Mesothelial cell of epicardium (in vitro differentiated cells): ENCODE measurements at regions not wholly inside any gene's neighbourhood (a gene's known extent, or its start where the extent isn't known, plus 50 kb on each side); places are given as distances from the start of the nearest gene placed in this dataset.

ENCODE experiments used
- DNase-seq, 2 experiments: peaks; one replicate each; pipeline ENCODE4 v3.0.0; 2021; ENCODE audit warnings: low spot score in 2 of 2; ENCODE audit not compliant: unreplicated experiment in 2 of 2
- H3K27ac Mint-ChIP-seq: 2 replicates; pipeline ENCODE4 v1.8.0; 2021; ENCODE audit warnings: mixed read lengths
- H3K27me3 Mint-ChIP-seq: 2 replicates; pipeline ENCODE4 v1.8.0; 2021; ENCODE audit warnings: low read depth, mixed read lengths
- H3K36me3 Mint-ChIP-seq: 2 replicates; pipeline ENCODE4 v1.8.0; 2021; ENCODE audit warnings: mixed read lengths
- H3K4me1 Mint-ChIP-seq: 2 replicates; pipeline ENCODE4 v1.8.0; 2021; ENCODE audit warnings: mixed read lengths
- H3K4me3 Mint-ChIP-seq: 2 replicates; pipeline ENCODE4 v1.8.0; 2021; ENCODE audit warnings: mild to moderate bottlenecking, moderate library complexity, mixed read lengths
- H3K9me3 Mint-ChIP-seq: 2 replicates; pipeline ENCODE4 v1.8.0; 2021; ENCODE audit warnings: mixed read lengths
- TF ChIP-seq, protein P1 (sequence below): fragments of 200-600 bp; sonication (generic); IDR thresholded peaks from one replicate; pipeline ENCODE4 v1.5.0; 2021; ENCODE audit warnings: antibody characterized with exemption; ENCODE audit not compliant: unreplicated experiment

- no peak overlapping the region for H3K4me3 Mint-ChIP-seq
- H3K27me3 Mint-ChIP-seq = peaks cover 20% of the 10 kb centered on the region
- H3K4me1 Mint-ChIP-seq = peaks cover 15% of the 10 kb centered on the region
- no peaks in the 10 kb centered on the region for H3K36me3 Mint-ChIP-seq
- TF ChIP-seq, protein P1, sequence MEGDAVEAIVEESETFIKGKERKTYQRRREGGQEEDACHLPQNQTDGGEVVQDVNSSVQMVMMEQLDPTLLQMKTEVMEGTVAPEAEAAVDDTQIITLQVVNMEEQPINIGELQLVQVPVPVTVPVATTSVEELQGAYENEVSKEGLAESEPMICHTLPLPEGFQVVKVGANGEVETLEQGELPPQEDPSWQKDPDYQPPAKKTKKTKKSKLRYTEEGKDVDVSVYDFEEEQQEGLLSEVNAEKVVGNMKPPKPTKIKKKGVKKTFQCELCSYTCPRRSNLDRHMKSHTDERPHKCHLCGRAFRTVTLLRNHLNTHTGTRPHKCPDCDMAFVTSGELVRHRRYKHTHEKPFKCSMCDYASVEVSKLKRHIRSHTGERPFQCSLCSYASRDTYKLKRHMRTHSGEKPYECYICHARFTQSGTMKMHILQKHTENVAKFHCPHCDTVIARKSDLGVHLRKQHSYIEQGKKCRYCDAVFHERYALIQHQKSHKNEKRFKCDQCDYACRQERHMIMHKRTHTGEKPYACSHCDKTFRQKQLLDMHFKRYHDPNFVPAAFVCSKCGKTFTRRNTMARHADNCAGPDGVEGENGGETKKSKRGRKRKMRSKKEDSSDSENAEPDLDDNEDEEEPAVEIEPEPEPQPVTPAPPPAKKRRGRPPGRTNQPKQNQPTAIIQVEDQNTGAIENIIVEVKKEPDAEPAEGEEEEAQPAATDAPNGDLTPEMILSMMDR = no peak
- H3K27ac Mint-ChIP-seq = no peak overlapping the region
- H3K9me3 Mint-ChIP-seq = no peaks in the 10 kb centered on the region
- DNase-seq = no peak
Measured at GRCh38 chr6:19979059-19979458, 141.9 kb downstream of the ID4 start.

- no peak for DNase-seq
- no peak overlapping the region for H3K4me3 Mint-ChIP-seq
- TF ChIP-seq, protein P1 = no peak
Measured at GRCh38 chr6:19979986-19980385, 142.8 kb downstream of the ID4 start.

DNA sequence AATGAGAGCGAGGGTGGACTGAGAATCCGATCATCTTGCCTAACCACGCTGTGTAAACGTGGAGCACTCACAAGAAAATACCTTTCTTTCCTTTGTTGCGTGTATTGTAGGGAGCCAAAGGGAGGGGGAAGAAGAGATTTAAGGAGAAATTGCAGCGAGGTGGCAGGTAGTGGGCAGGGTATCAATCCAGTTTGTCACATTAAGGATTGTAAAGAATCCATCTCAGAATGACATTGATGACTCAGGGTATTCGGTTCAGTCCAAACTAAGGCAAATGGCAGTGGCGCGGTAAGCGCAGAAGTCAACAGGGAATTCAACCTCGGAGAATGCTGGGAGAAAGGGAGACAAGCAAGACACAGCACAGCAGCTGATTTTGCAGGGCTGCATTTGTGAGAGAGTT is 146.2 kb downstream of the ID4 start:
- Mint-ChIP-seq H3K27ac (no peak overlapping the region), H3K4me3 (no peak overlapping the region), H3K36me3 (no peaks in the 10 kb centered on the region), H3K27me3 (peaks cover 34% of the 10 kb centered on the region), H3K9me3 (no peaks in the 10 kb centered on the region), H3K4me1 (peaks cover 4% of the 10 kb centered on the region)
- TF ChIP-seq, protein P1 = no peak
- DNase-seq = no peak

More at GRCh38 chr6:19979986-19980385, 142.8 kb downstream of the ID4 start:
- Mint-ChIP-seq H3K27ac (no peak overlapping the region), H3K9me3 (no peaks in the 10 kb centered on the region), H3K4me1 (peaks cover 15% of the 10 kb centered on the region), H3K27me3 (peaks cover 25% of the 10 kb centered on the region), H3K36me3 (no peaks in the 10 kb centered on the region)

- Mint-ChIP-seq H3K27ac (no peak overlapping the region), H3K36me3 (no peaks in the 10 kb centered on the region), H3K4me3 (no peak overlapping the region), H3K4me1 (no peaks in the 10 kb centered on the region), H3K9me3 (no peaks in the 10 kb centered on the region), H3K27me3 (peaks cover 40% of the 10 kb centered on the region)
- TF ChIP-seq, protein P1 = no peak
- no peak for DNase-seq
Measured at GRCh38 chr6:19986691-19987438, 149.7 kb downstream of the ID4 start.

GRCh38 chr6:19988555-19988954 is 151.4 kb downstream of the ID4 start:
- H3K36me3 Mint-ChIP-seq = no peaks in the 10 kb centered on the region
- H3K27ac Mint-ChIP-seq = no peak overlapping the region
- TF ChIP-seq, protein P1 = no peak
- no peaks in the 10 kb centered on the region for H3K9me3 Mint-ChIP-seq
- H3K27me3 Mint-ChIP-seq = peaks cover 36% of the 10 kb centered on the region
- H3K4me1 Mint-ChIP-seq = no peaks in the 10 kb centered on the region
- DNase-seq = no peak
- H3K4me3 Mint-ChIP-seq = no peak overlapping the region
